DND-41 (cell line): ENCODE measurements at regions not wholly inside any gene's neighbourhood (a gene's known extent, or its start where the extent isn't known, plus 50 kb on each side); places are given as distances from the start of the nearest gene placed in this dataset.

Source experiments
- CTCF ChIP-seq: IDR thresholded peaks from 2 replicates; pipeline ENCODE4 v1.5.1; 2012; ENCODE audit warnings: borderline replicate concordance, low read length, moderate library complexity, mild to moderate bottlenecking; ENCODE audit not compliant: poor library complexity, severe bottlenecking; ENCODE audit errors: extremely low read depth
- EZH2 ChIP-seq: IDR thresholded peaks from 3 replicates; pipeline ENCODE4 v1.6.1; 2012; ENCODE audit warnings: borderline replicate concordance, low read depth, mild to moderate bottlenecking, moderate library complexity, low read length, inconsistent platforms; ENCODE audit not compliant: severe bottlenecking

GRCh38 chr2:129893244-129893643 lies 86.2 kb upstream of the RAB6C start:
- TF ChIP-seq CTCF (no peak), EZH2 (no peak)
